OCI-LY7 (cell line): ENCODE measurements at regions not wholly inside any gene's neighbourhood (a gene's known extent, or its start where the extent isn't known, plus 50 kb on each side); places are given as distances from the start of the nearest gene placed in this dataset.

Experiments
- CTCF ChIP-seq: fragments of 200-600 bp; sonication (generic); conservative IDR thresholded peaks from 2 replicates; pipeline ENCODE4 v1.5.1; 2014; ENCODE audit warnings: mild to moderate bottlenecking, antibody characterized with exemption, low read length, moderate library complexity, mixed read lengths
- EZH2phosphoT487 ChIP-seq: fragments of 200-600 bp; sonication (generic); IDR thresholded peaks from 2 replicates; pipeline ENCODE4 v1.6.1; 2018; ENCODE audit warnings: low read depth, borderline replicate concordance, mild to moderate bottlenecking, mixed run types, antibody characterized with exemption, low read length, moderate library complexity, mixed read lengths

DNA sequence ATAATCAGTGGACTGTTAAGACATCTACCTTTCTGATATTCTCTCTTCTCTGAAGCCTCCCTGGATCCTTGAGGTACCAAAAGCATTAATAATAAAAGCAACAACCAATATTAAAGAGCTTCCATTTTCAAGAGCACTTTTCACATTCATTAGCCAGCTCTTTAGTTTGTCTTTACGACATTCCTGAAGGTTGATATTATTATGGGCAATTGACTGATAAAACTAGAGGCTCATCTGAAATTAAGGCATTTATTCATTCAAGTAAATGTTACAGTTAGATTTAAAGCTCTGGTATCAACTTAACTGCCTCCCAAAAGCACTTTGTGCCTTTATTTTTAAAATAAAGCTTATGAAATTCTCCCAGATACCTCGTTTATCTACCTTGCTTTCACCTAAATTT, 199.6 kb downstream of the PLK2 start:
- TF ChIP-seq CTCF (no peak), EZH2phosphoT487 (no peak)
